Muscle layer of colon (tissue), 2 donors: ENCODE measurements at regions not wholly inside any gene's neighbourhood (a gene's known extent, or its start where the extent isn't known, plus 50 kb on each side); places are given as distances from the start of the nearest gene placed in this dataset.

Experiments
- H3K27ac ChIP-seq: one replicate; pipeline ENCODE4 v1.7.0; 2013; ENCODE audit warnings: low read depth, mild to moderate bottlenecking, low read length, moderate library complexity
- H3K27me3 ChIP-seq, 2 donors: one replicate each; pipeline ENCODE4 v1.7.0; 2013; ENCODE audit warnings: low read length in 2 of 2, mild to moderate bottlenecking in 2 of 2; ENCODE audit not compliant: insufficient read depth in 2 of 2, control insufficient read depth in 1 of 2
- H3K36me3 ChIP-seq: one replicate; pipeline ENCODE4 v1.7.0; 2013; ENCODE audit warnings: mild to moderate bottlenecking, low read length; ENCODE audit not compliant: insufficient read depth
- H3K4me1 ChIP-seq: one replicate; pipeline ENCODE4 v1.7.0; 2013; ENCODE audit warnings: mild to moderate bottlenecking, low read length; ENCODE audit not compliant: insufficient read depth
- H3K4me3 ChIP-seq, 2 donors: one replicate each; pipeline ENCODE4 v1.7.0; 2013; ENCODE audit warnings: low read length in 2 of 2, low read depth in 1 of 2, mild to moderate bottlenecking in 1 of 2, moderate library complexity in 1 of 2
- H3K9ac ChIP-seq: one replicate; pipeline ENCODE4 v1.7.0; 2013; ENCODE audit warnings: low read length
- H3K9me3 ChIP-seq: one replicate; pipeline ENCODE4 v1.7.0; 2013; ENCODE audit warnings: mild to moderate bottlenecking, low read length
- donor health status: abdominal sarcoma.
- donor health status: Adenocarcinoma of cecum.

- Histone ChIP-seq H3K27ac (no peak overlapping the region), H3K27me3 (no peaks in the 10 kb centered on the region), H3K4me1 (no peaks in the 10 kb centered on the region), H3K9me3 (no peaks in the 10 kb centered on the region), H3K4me3 (no peak overlapping the region), H3K9ac (no peak overlapping the region), H3K36me3 (no peaks in the 10 kb centered on the region)
Measured at GRCh38 chr9:90447773-90448172, 194.9 kb downstream of the DIRAS2 start.

GRCh38 chr9:90449213-90449925 lies 193.3 kb downstream of the DIRAS2 start:
- H3K27me3 ChIP-seq = no peaks in the 10 kb centered on the region
- H3K9me3 ChIP-seq = no peaks in the 10 kb centered on the region
- no peak overlapping the region for H3K4me3 ChIP-seq
- no peaks in the 10 kb centered on the region for H3K4me1 ChIP-seq
- no peaks in the 10 kb centered on the region for H3K36me3 ChIP-seq
- H3K9ac ChIP-seq = no peak overlapping the region
- H3K27ac ChIP-seq = no peak overlapping the region

GRCh38 chr9:90451804-90452203 lies 190.8 kb downstream of the DIRAS2 start:
- no peaks in the 10 kb centered on the region for H3K27me3 ChIP-seq
- H3K4me1 ChIP-seq = no peaks in the 10 kb centered on the region
- H3K4me3 ChIP-seq = no peak overlapping the region
- H3K27ac ChIP-seq = no peak overlapping the region
- no peak overlapping the region for H3K9ac ChIP-seq
- no peaks in the 10 kb centered on the region for H3K9me3 ChIP-seq
- no peaks in the 10 kb centered on the region for H3K36me3 ChIP-seq

GRCh38 chr9:90455316-90455715 lies 187.3 kb downstream of the DIRAS2 start:
- H3K4me3 ChIP-seq = no peak overlapping the region

GRCh38 chr9:90457386-90458190 lies 185.0 kb downstream of the DIRAS2 start:
- H3K36me3 ChIP-seq = no peaks in the 10 kb centered on the region

More at GRCh38 chr9:90455316-90455715, 187.3 kb downstream of the DIRAS2 start:
- Histone ChIP-seq H3K27ac (no peak overlapping the region), H3K9me3 (no peaks in the 10 kb centered on the region), H3K4me1 (no peaks in the 10 kb centered on the region), H3K36me3 (no peaks in the 10 kb centered on the region), H3K27me3 (no peaks in the 10 kb centered on the region), H3K9ac (no peak overlapping the region)

GRCh38 chr9:90458485-90458884 lies 184.1 kb downstream of the DIRAS2 start:
- H3K9me3 ChIP-seq = no peaks in the 10 kb centered on the region
- no peak overlapping the region for H3K4me3 ChIP-seq
- no peak overlapping the region for H3K27ac ChIP-seq
- no peaks in the 10 kb centered on the region for H3K36me3 ChIP-seq
- no peaks in the 10 kb centered on the region for H3K4me1 ChIP-seq
- no peaks in the 10 kb centered on the region for H3K27me3 ChIP-seq
- no peak overlapping the region for H3K9ac ChIP-seq

More at GRCh38 chr9:90457386-90458190, 185.0 kb downstream of the DIRAS2 start:
- no peak overlapping the region for H3K9ac ChIP-seq
- no peaks in the 10 kb centered on the region for H3K27me3 ChIP-seq
- H3K4me3 ChIP-seq = no peak overlapping the region
- H3K9me3 ChIP-seq = no peaks in the 10 kb centered on the region
- no peaks in the 10 kb centered on the region for H3K4me1 ChIP-seq
- H3K27ac ChIP-seq = no peak overlapping the region

- H3K9ac ChIP-seq = no peak overlapping the region
- H3K4me3 ChIP-seq = no peak overlapping the region
- H3K27me3 ChIP-seq = no peaks in the 10 kb centered on the region
Measured at GRCh38 chr9:90459321-90459720, 183.3 kb downstream of the DIRAS2 start.

GRCh38 chr9:90460220-90460619 lies 182.4 kb downstream of the DIRAS2 start:
- Histone ChIP-seq H3K36me3 (no peaks in the 10 kb centered on the region), H3K9ac (no peak overlapping the region), H3K27me3 (no peaks in the 10 kb centered on the region), H3K9me3 (no peaks in the 10 kb centered on the region), H3K27ac (no peak overlapping the region), H3K4me1 (no peaks in the 10 kb centered on the region), H3K4me3 (no peak overlapping the region)

More at GRCh38 chr9:90459321-90459720, 183.3 kb downstream of the DIRAS2 start:
- no peaks in the 10 kb centered on the region for H3K9me3 ChIP-seq
- no peak overlapping the region for H3K27ac ChIP-seq
- H3K36me3 ChIP-seq = no peaks in the 10 kb centered on the region
- H3K4me1 ChIP-seq = no peaks in the 10 kb centered on the region

- H3K27ac ChIP-seq = no peak overlapping the region
- no peaks in the 10 kb centered on the region for H3K4me1 ChIP-seq
- no peaks in the 10 kb centered on the region for H3K27me3 ChIP-seq
- no peaks in the 10 kb centered on the region for H3K9me3 ChIP-seq
- H3K4me3 ChIP-seq = no peak overlapping the region
- no peak overlapping the region for H3K9ac ChIP-seq
- H3K36me3 ChIP-seq = no peaks in the 10 kb centered on the region
Measured at GRCh38 chr9:90464978-90465377, 177.6 kb downstream of the DIRAS2 start.

GRCh38 chr9:90466441-90466840 lies 176.2 kb downstream of the DIRAS2 start:
- H3K36me3 ChIP-seq = no peaks in the 10 kb centered on the region
- H3K9ac ChIP-seq = no peak overlapping the region
- no peaks in the 10 kb centered on the region for H3K4me1 ChIP-seq
- no peak overlapping the region for H3K27ac ChIP-seq
- H3K4me3 ChIP-seq = no peak overlapping the region
- no peaks in the 10 kb centered on the region for H3K9me3 ChIP-seq
- H3K27me3 ChIP-seq = no peaks in the 10 kb centered on the region

- Histone ChIP-seq H3K27ac (no peak overlapping the region), H3K4me3 (no peak overlapping the region), H3K27me3 (no peaks in the 10 kb centered on the region), H3K9me3 (no peaks in the 10 kb centered on the region), H3K4me1 (no peaks in the 10 kb centered on the region), H3K36me3 (no peaks in the 10 kb centered on the region), H3K9ac (no peak overlapping the region)
Measured at GRCh38 chr9:90469435-90469834, 173.2 kb downstream of the DIRAS2 start.
